ENCODE measurements at regions not wholly inside any gene's neighbourhood (a gene's known extent, or its start where the extent isn't known, plus 50 kb on each side); places are given as distances from the start of the nearest gene placed in this dataset.

- Histone ChIP-seq H3K4me1 (no peaks in the 10 kb centered on the region), H3K4me3 (no peak overlapping the region), H3K27ac (no peak overlapping the region), H3K4me2 (no peak overlapping the region), H3K9ac (no peak overlapping the region), H4K20me1 (no peaks in the 10 kb centered on the region), H3K36me3 (no peaks in the 10 kb centered on the region), H3K9me3 (replicated peaks in 1 of 11) (peaks cover 15 to 40% (median 23%) of the 10 kb centered on the region in 11 experiments), H3K27me3 (no peaks in the 10 kb centered on the region)
- no peak for TF ChIP-seq Cebpa-rat (IDR thresholded peaks at IDR 0.05)
Observed at GRCh38 chr13:21782736-21783135, 111.9 kb downstream of the FGF9 start.

- H3K27me3 ChIP-seq: no peaks in the 10 kb centered on the region
- H4K20me1 ChIP-seq: no peaks in the 10 kb centered on the region
- no peak overlapping the region for H3K4me3 ChIP-seq
- H3K9ac ChIP-seq: no peak overlapping the region
- no peaks in the 10 kb centered on the region for H3K36me3 ChIP-seq
- H3K4me2 ChIP-seq: no peak overlapping the region
- TF ChIP-seq Cebpa-rat (IDR thresholded peaks at IDR 0.05): no peak
- no peaks in the 10 kb centered on the region for H3K4me1 ChIP-seq
- H3K9me3 ChIP-seq (replicated peaks in 1 of 11): peaks cover 3 to 39% (median 20%) of the 10 kb centered on the region in 11 experiments; a peak in 17 of 22 replicates
- no peak overlapping the region for H3K27ac ChIP-seq
Observed at GRCh38 chr13:21785990-21786389, 115.1 kb downstream of the FGF9 start.

GRCh38 chr13:21796066-21796465 lies 125.2 kb downstream of the FGF9 start:
- H3K27ac ChIP-seq: no peak overlapping the region
- H3K4me3 ChIP-seq: no peak overlapping the region
- no peaks in the 10 kb centered on the region for H3K27me3 ChIP-seq

GRCh38 chr13:21796775-21797514 lies 126.1 kb downstream of the FGF9 start:
- Histone ChIP-seq H3K4me2 (peak overlapping the region in 8 of 11 experiments; percentile 11 to 71 (median 40); a peak in 15 of 22 replicates), H3K4me3 (no peak overlapping the region), H3K36me3 (no peaks in the 10 kb centered on the region), H4K20me1 (no peaks in the 10 kb centered on the region), H3K27ac (no peak overlapping the region), H3K9me3 (replicated peaks in 1 of 11) (peaks cover 0 to 14% (median 0%) of the 10 kb centered on the region in 11 experiments; a peak in 6 of 22 replicates), H3K27me3 (no peaks in the 10 kb centered on the region), H3K9ac (no peak overlapping the region), H3K4me1 (peaks cover 0 to 50% (median 34%) of the 10 kb centered on the region in 10 experiments; a peak in 14 of 20 replicates)
- TF ChIP-seq Cebpa-rat (IDR thresholded peaks at IDR 0.05): no peak

More at GRCh38 chr13:21796066-21796465, 125.2 kb downstream of the FGF9 start:
- TF ChIP-seq Cebpa-rat (IDR thresholded peaks at IDR 0.05): no peak
- H3K4me2 ChIP-seq: peak overlapping the region in 5 of 11 experiments; percentile 19 to 71 (median 53); a peak in 8 of 22 replicates
- no peaks in the 10 kb centered on the region for H3K36me3 ChIP-seq
- H3K9me3 ChIP-seq (replicated peaks in 1 of 11): peaks cover 0 to 17% (median 0%) of the 10 kb centered on the region in 11 experiments; a peak in 6 of 22 replicates
- no peaks in the 10 kb centered on the region for H4K20me1 ChIP-seq
- no peak overlapping the region for H3K9ac ChIP-seq
- H3K4me1 ChIP-seq: peaks cover 0 to 50% (median 34%) of the 10 kb centered on the region in 10 experiments; a peak in 14 of 20 replicates

- Histone ChIP-seq H3K4me3 (no peak overlapping the region), H3K36me3 (no peaks in the 10 kb centered on the region), H3K9me3 (replicated peaks in 1 of 11) (peaks cover 0 to 6% (median 0%) of the 10 kb centered on the region in 11 experiments; a peak in 2 of 22 replicates), H4K20me1 (no peaks in the 10 kb centered on the region), H3K4me1 (peaks cover 0 to 50% (median 34%) of the 10 kb centered on the region in 10 experiments; a peak in 14 of 20 replicates), H3K27ac (peak overlapping the region in 4 of 11 experiments; percentile 21 to 61 (median 43); a peak in 7 of 22 replicates), H3K4me2 (peak overlapping the region in 7 of 11 experiments; percentile 11 to 71 (median 44); a peak in 14 of 22 replicates), H3K9ac (no peak overlapping the region), H3K27me3 (no peaks in the 10 kb centered on the region)
- TF ChIP-seq Cebpa-rat (IDR thresholded peaks at IDR 0.05): no peak
Observed at GRCh38 chr13:21797736-21798135, 126.9 kb downstream of the FGF9 start.

DNA sequence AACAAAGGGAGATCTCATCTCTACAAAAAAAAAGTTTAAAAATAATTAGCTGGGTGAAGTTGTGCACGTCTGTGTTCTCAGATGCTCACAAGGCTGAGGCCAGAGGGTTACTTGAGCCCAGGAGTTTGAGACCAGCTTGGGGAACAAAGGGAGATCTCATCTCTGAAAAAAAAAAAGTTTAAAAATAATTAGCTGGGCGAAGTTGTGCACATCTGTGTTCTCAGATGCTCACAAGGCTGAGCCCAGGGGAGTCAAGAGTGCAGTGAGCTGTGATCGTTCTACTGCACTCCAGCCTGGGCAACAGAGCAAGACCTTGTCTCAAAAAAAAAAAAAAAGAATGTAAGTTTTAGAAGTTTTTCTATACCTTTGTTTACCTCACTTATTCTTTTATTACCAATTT lies 127.3 kb downstream of the FGF9 start:
- H4K20me1 ChIP-seq: no peaks in the 10 kb centered on the region
- H3K9me3 ChIP-seq (replicated peaks in 1 of 11): peaks cover 0 to 5% (median 0%) of the 10 kb centered on the region in 11 experiments; a peak in 2 of 22 replicates
- no peak overlapping the region for H3K9ac ChIP-seq
- peak overlapping the region in 7 of 11 experiments; percentile 11 to 71 (median 44); a peak in 14 of 22 replicates for H3K4me2 ChIP-seq
- H3K4me1 ChIP-seq: peaks cover 0 to 50% (median 34%) of the 10 kb centered on the region in 10 experiments; a peak in 14 of 20 replicates
- no peak for TF ChIP-seq Cebpa-rat (IDR thresholded peaks at IDR 0.05)
- H3K27me3 ChIP-seq: no peaks in the 10 kb centered on the region
- peak overlapping the region in 4 of 11 experiments; percentile 21 to 61 (median 43); a peak in 6 of 22 replicates for H3K27ac ChIP-seq
- no peaks in the 10 kb centered on the region for H3K36me3 ChIP-seq
- no peak overlapping the region for H3K4me3 ChIP-seq

- H3K4me2 ChIP-seq: peak overlapping the region in 8 of 11 experiments; percentile 3 to 71 (median 40); a peak in 13 of 22 replicates
Observed at GRCh38 chr13:21799671-21800070, 128.8 kb downstream of the FGF9 start.

DNA sequence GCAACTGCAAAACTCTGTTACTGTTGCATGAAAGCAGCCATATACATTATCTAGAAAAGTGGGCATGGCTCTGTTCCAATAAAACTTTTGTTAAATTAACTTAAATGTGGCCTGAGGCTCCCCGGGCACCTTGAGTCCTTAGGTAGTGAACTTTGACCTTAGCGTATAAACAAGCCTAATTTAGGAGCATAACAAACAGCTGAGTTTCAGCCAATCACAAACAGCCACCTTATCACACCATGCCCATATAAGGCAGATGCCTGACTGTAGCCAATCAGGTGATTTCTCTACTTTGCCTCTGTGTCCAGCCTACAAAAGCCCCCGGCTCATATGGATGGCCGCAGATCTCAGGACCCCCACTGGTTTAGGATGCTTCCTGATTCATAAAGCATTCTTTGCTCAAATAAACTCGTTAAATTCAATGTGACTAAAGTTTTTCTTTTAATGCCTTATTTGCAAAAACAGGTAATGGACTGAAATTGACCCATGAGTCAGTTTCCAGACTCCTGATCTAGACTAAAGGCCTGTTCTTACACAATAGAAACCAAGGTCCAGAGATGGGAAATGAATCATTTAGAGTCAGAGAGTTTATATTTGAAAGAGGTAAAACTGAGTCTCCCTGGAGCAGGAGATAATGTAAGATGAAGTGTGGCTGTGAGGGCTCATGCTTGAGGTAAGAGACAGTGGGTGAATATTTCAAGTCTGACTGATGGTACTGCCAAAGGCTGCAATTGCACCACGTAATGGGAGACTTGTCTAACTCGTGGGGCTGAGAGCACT lies 130.2 kb downstream of the FGF9 start:
- H3K4me3 ChIP-seq: no peak overlapping the region
- H4K20me1 ChIP-seq: no peaks in the 10 kb centered on the region
- H3K27me3 ChIP-seq: no peaks in the 10 kb centered on the region
- TF ChIP-seq Cebpa-rat (IDR thresholded peaks at IDR 0.05): no peak
- no peak overlapping the region for H3K27ac ChIP-seq
- H3K36me3 ChIP-seq: no peaks in the 10 kb centered on the region
- 0 out of 22 replicates have a peak overlapping the region, but pooled peaks of 1 of the 11 experiments have one; percentile 8 for H3K4me2 ChIP-seq
- H3K9me3 ChIP-seq (replicated peaks in 1 of 11): peaks cover 0 to 3% (median 0%) of the 10 kb centered on the region in 11 experiments; a peak in 1 of 22 replicates
- H3K4me1 ChIP-seq: peaks cover 0 to 59% (median 42%) of the 10 kb centered on the region in 10 experiments; a peak in 14 of 20 replicates
- H3K9ac ChIP-seq: no peak overlapping the region

More at GRCh38 chr13:21799671-21800070, 128.8 kb downstream of the FGF9 start:
- Histone ChIP-seq H3K9me3 (replicated peaks in 1 of 11) (peaks cover 0 to 5% (median 0%) of the 10 kb centered on the region in 11 experiments; a peak in 1 of 22 replicates), H3K27me3 (no peaks in the 10 kb centered on the region), H3K27ac (no peak overlapping the region), H3K36me3 (no peaks in the 10 kb centered on the region), H3K4me3 (no peak overlapping the region), H3K4me1 (peaks cover 0 to 50% (median 34%) of the 10 kb centered on the region in 10 experiments; a peak in 14 of 20 replicates), H4K20me1 (no peaks in the 10 kb centered on the region), H3K9ac (no peak overlapping the region)
- no peak for TF ChIP-seq Cebpa-rat (IDR thresholded peaks at IDR 0.05)

All from BLaER1 treated with 17β-estradiol and CSF1 and Interleukin-3, amounts not matched to agents 10 nM and 100 nM (cell line).